SU-DHL-6 (cell line): ENCODE measurements at regions not wholly inside any gene's neighbourhood (a gene's known extent, or its start where the extent isn't known, plus 50 kb on each side); places are given as distances from the start of the nearest gene placed in this dataset.

Experiments
- H2AFZ ChIP-seq: fragments of 200-600 bp; sonication (generic); 2 replicates; pipeline ENCODE4 v1.6.1; 2014; ENCODE audit warnings: low read depth, mild to moderate bottlenecking, moderate library complexity, mixed read lengths, antibody characterized with exemption, low read length; ENCODE audit not compliant: severe bottlenecking
- H3F3A ChIP-seq: fragments of 200-600 bp; shearing (Covaris generic); 2 replicates; pipeline ENCODE4 v1.6.0; 2016; ENCODE audit warnings: antibody characterized with exemption, mild to moderate bottlenecking; ENCODE audit not compliant: insufficient read depth
- H3K27ac ChIP-seq: fragments of 200-600 bp; sonication (generic); 2 replicates; pipeline ENCODE4 v1.5.1; 2016; ENCODE audit warnings: low read depth, mild to moderate bottlenecking, low read length, moderate library complexity, mixed read lengths
- H3K27me3 ChIP-seq: fragments of 200-600 bp; sonication (generic), shearing (Covaris generic); 2 replicates; pipeline ENCODE4 v1.6.0; 2014; ENCODE audit warnings: mild to moderate bottlenecking, low read length
- H3K36me3 ChIP-seq: fragments of 200-600 bp; sonication (generic); 2 replicates; pipeline ENCODE4 v1.6.1; 2014; ENCODE audit warnings: mild to moderate bottlenecking, low read length, mixed read lengths
- H3K4me2 ChIP-seq: fragments of 300-600, 200-600 bp; shearing (Covaris generic), sonication (generic); 2 replicates; pipeline ENCODE4 v1.6.0; 2014; ENCODE audit warnings: low read length, low read depth, mild to moderate bottlenecking; ENCODE audit not compliant: poor library complexity, severe bottlenecking
- H3K4me3 ChIP-seq: fragments of 200-600 bp; sonication (generic); 2 replicates; pipeline ENCODE4 v1.5.1; 2014; ENCODE audit warnings: antibody characterized with exemption, low read length, mild to moderate bottlenecking, mixed read lengths; ENCODE audit not compliant: insufficient read depth, poor library complexity, severe bottlenecking
- H3K79me2 ChIP-seq: fragments of 200-600 bp; sonication (generic); 2 replicates; pipeline ENCODE4 v1.6.1; 2014; ENCODE audit warnings: mild to moderate bottlenecking, low read length, moderate library complexity; ENCODE audit not compliant: insufficient read depth
- H3K9ac ChIP-seq: fragments of 200-600 bp; sonication (generic); 2 replicates; pipeline ENCODE4 v1.7.0; 2014; ENCODE audit warnings: mild to moderate bottlenecking, low read length
- H3K9me2 ChIP-seq: fragments of 200-600 bp; sonication (generic); replicated peaks from 2 replicates; pipeline ENCODE4 v1.6.1; 2014; ENCODE audit warnings: low read length; ENCODE audit not compliant: insufficient read depth
- H3K9me3 ChIP-seq: fragments of 200-600 bp; sonication (generic); 2 replicates; pipeline ENCODE4 v1.6.1; 2014; ENCODE audit warnings: low read length, mixed read lengths; ENCODE audit not compliant: insufficient read depth
- H4K20me1 ChIP-seq: fragments of 200-600 bp; sonication (generic); 2 replicates; pipeline ENCODE4 v1.6.1; 2014; ENCODE audit warnings: low read depth, mild to moderate bottlenecking, antibody characterized with exemption, low read length, moderate library complexity, mixed read lengths
- CTCF ChIP-seq: fragments of 200-600 bp; sonication (generic); IDR thresholded peaks from one replicate; pipeline ENCODE4 v1.5.1; 2017; ENCODE audit warnings: antibody characterized with exemption, mild to moderate bottlenecking, low read length, moderate library complexity; ENCODE audit not compliant: insufficient read depth, poor library complexity, severe bottlenecking
- EZH2phosphoT487 ChIP-seq: fragments of 200-600 bp; sonication (generic), shearing (Covaris generic); conservative IDR thresholded peaks from 2 replicates; pipeline ENCODE4 v1.6.1; 2018; ENCODE audit warnings: mild to moderate bottlenecking, antibody characterized with exemption, low read length, moderate library complexity, mixed read lengths

DNA sequence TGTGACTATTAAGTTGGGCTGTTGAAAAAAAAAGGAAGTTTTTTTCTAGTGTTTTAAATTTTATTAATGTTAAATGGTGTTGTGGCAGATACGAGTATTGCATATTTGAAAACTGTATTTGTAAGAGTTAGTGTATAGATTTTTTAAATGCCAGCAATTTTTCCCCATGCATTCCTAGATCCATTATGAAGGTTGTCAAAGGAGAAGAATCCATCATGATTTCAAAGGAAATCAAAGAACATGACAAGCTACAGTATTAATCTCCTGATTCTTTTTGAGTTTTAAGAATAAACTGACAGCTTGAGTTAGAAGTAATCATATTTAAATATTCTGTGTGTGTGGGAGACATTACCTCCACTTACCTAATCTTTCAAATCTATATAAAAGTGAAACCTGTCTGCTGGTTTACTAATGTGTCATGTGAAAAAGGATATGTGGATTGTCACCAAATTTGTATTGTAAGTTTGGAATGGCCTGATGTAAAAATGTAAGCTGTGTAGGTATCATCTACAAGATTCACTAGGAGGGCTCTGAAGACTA, 111.0 kb upstream of the HS3ST5 start:
- TF ChIP-seq CTCF = no peak
- no peak for TF ChIP-seq EZH2phosphoT487
- H3K9ac ChIP-seq = no peak overlapping the region
- no peaks in the 10 kb centered on the region for H4K20me1 ChIP-seq
- no peaks in the 10 kb centered on the region for H3K79me2 ChIP-seq
- no peak overlapping the region for H3K27ac ChIP-seq
- H3K27me3 ChIP-seq = no peaks in the 10 kb centered on the region
- H3K36me3 ChIP-seq = no peaks in the 10 kb centered on the region
- no peaks in the 10 kb centered on the region for H3K9me3 ChIP-seq
- H2AFZ ChIP-seq = no peak overlapping the region
- no peaks in the 10 kb centered on the region for H3K9me2 ChIP-seq
- no peaks in the 10 kb centered on the region for H3F3A ChIP-seq
- no peak overlapping the region for H3K4me2 ChIP-seq
- H3K4me3 ChIP-seq = no peak overlapping the region

GRCh38 chr6:114452785-114453401, 110.1 kb upstream of the HS3ST5 start:
- H3F3A ChIP-seq = no peaks in the 10 kb centered on the region
- no peak overlapping the region for H2AFZ ChIP-seq
- H3K79me2 ChIP-seq = no peaks in the 10 kb centered on the region
- no peak overlapping the region for H3K4me2 ChIP-seq
- H4K20me1 ChIP-seq = no peaks in the 10 kb centered on the region
- H3K4me3 ChIP-seq = no peak overlapping the region
- no peaks in the 10 kb centered on the region for H3K9me2 ChIP-seq
- H3K27me3 ChIP-seq = no peaks in the 10 kb centered on the region
- H3K9ac ChIP-seq = no peak overlapping the region
- no peaks in the 10 kb centered on the region for H3K9me3 ChIP-seq
- no peaks in the 10 kb centered on the region for H3K36me3 ChIP-seq
- TF ChIP-seq CTCF (no peak), EZH2phosphoT487 (no peak)
- H3K27ac ChIP-seq = no peak overlapping the region

DNA sequence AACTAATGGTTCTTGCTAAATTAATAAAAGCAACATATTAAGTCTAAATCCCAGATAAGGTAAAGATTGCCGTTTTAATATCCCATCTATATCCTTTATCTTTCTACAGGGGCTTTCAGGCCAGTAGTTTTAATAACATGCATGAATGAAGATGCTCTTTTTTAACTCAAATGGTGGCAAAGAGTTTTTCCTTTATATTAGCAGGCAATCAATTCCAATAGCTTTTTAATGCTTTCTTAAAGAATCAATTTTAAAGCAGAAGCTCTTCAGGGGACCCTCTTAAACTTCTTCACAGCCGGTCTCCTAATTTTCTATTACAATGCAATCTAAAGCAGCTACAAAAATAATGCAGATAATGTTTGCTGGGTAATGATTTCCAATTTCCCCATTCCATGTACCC, 107.8 kb upstream of the HS3ST5 start:
- Histone ChIP-seq H3K27me3 (no peaks in the 10 kb centered on the region), H4K20me1 (no peaks in the 10 kb centered on the region), H3K36me3 (no peaks in the 10 kb centered on the region), H3K27ac (no peak overlapping the region), H2AFZ (no peak overlapping the region), H3K9ac (no peak overlapping the region), H3K4me2 (no peak overlapping the region), H3F3A (no peaks in the 10 kb centered on the region), H3K4me3 (no peak overlapping the region), H3K9me2 (no peaks in the 10 kb centered on the region), H3K79me2 (no peaks in the 10 kb centered on the region), H3K9me3 (no peaks in the 10 kb centered on the region)
- TF ChIP-seq EZH2phosphoT487 (no peak), CTCF (no peak)
